Heart left ventricle (tissue), 16 donors: ENCODE measurements at regions not wholly inside any gene's neighbourhood (a gene's known extent, or its start where the extent isn't known, plus 50 kb on each side); places are given as distances from the start of the nearest gene placed in this dataset.

Source experiments
- ATAC-seq, 4 donors: fragments of 200-7000 bp; cut with Tn5 transposase; one replicate each; pipeline ENCODE4 v1.9.1; 2020 to 2022; ENCODE audit warnings: moderate library complexity in 4 of 4, mild to moderate bottlenecking in 3 of 4, moderate number of reproducible peaks in 1 of 4
- DNase-seq, 5 donors: peaks; one replicate each; pipeline ENCODE4 v3.0.0-alpha.2; 2020
- H3K27ac ChIP-seq, 12 donors: fragments of 200-600 bp; sonication (generic) in 4 of 12; one replicate each; pipeline versions ENCODE4 v1.5.0 to v1.8.0; 2016 to 2022; ENCODE audit warnings: mild to moderate bottlenecking in 2 of 12
- H3K27me3 ChIP-seq, 9 donors: fragments of 200-600 bp; sonication (generic) in 2 of 9; one replicate each; pipeline versions ENCODE4 v1.5.1 to v1.8.0; 2016 to 2022; ENCODE audit warnings: mild to moderate bottlenecking in 3 of 9
- H3K36me3 ChIP-seq, 9 donors: fragments of 200-600 bp; sonication (generic) in 2 of 9; one replicate each; pipeline versions ENCODE4 v1.5.0 to v1.8.0; 2018 to 2022; ENCODE audit warnings: mild to moderate bottlenecking in 2 of 9
- H3K4me1 ChIP-seq, 12 donors: fragments of 200-600 bp; sonication (generic) in 4 of 12; one replicate each; pipeline versions ENCODE4 v1.5.0 to v1.8.0; 2016 to 2022; ENCODE audit warnings: mild to moderate bottlenecking in 3 of 12
- H3K4me3 ChIP-seq, 12 donors: fragments of 200-600 bp; sonication (generic) in 4 of 12; one replicate each; pipeline versions ENCODE4 v1.5.0 to v1.8.0; 2017 to 2022; ENCODE audit warnings: mild to moderate bottlenecking in 9 of 12, moderate library complexity in 4 of 12
- H3K9me3 ChIP-seq, 12 donors: fragments of 200-600 bp; sonication (generic) in 4 of 12; one replicate each; pipeline versions ENCODE4 v1.5.0 to v1.8.0; 2016 to 2022; ENCODE audit warnings: mild to moderate bottlenecking in 1 of 12
- CTCF ChIP-seq, 12 donors: fragments of 200-600 bp; sonication (generic) in 4 of 12; IDR thresholded peaks; one replicate each; pipeline versions ENCODE4 v1.5.0 to v1.8.0; 2018 to 2022; ENCODE audit warnings: antibody characterized with exemption in 12 of 12, mild to moderate bottlenecking in 5 of 12
- POLR2A ChIP-seq, 2 donors: fragments of 450-650 bp; IDR thresholded peaks; one replicate each; pipeline ENCODE4 v1.6.1; 2017; ENCODE audit warnings: antibody characterized with exemption in 2 of 2, mild to moderate bottlenecking in 2 of 2, moderate library complexity in 2 of 2
- WGBS, 4 donors: extraction: QIAGEN DNeasy Blood & Tissue Kit in 2 of 4; methylation state at CpG; one replicate each; pipeline versions ENCODE4 v1.1.5 to v1.1.7; 2013 to 2018; 5-methylcytosine and 5-hydroxymethylcytosine counted together
- intact Hi-C, 10 donors: fragments of 100-400 bp; cut with DNase I; formaldehyde crosslinking; loops; one replicate each; pipeline versions ENCODE4 v1.11.1 to v1.14.2; 2022
- donor health status: ischemic (EF 13 %, LVEDD 7.1; RV severe dilation, severe dysfunction).
- donor health status: healthy with polysubstance abuse.
- donor health status: DM: no; HTN: yes; CAD: no.
- donor health status: DM: no; HTN: no; CAD: no.
- donor health status: ischemic (EF 25% LVEDD 6.9; RV normal size, moderate dysfunction).
- donor health status: ischemic (EF 25% LVEDD 5.7; RV mildly dilated, moderate dysfunction).
- donor health status: healthy.
- donor health status: DM: yes; HTN: yes; CAD: no.
- donor health status: ischemic (EF 35%, LVEDD 5.7; RV mildly dilated, moderate dysfunction).
- donor health status: nonischemic (EF 11% LVEDD 7.7; RV severe dilation, severe dysfunction).
- donor health status: DM: yes; HTN: yes; CAD: no.
- donor health status: PGD.
- donor health status: ischemic (EF 29% LVEDD 5.4; RV normal size, mild dysfunction).
- donor health status: nonischemic (EF 23%, LVEDD 6.1; RV moderate dilation, normal function).

DNA sequence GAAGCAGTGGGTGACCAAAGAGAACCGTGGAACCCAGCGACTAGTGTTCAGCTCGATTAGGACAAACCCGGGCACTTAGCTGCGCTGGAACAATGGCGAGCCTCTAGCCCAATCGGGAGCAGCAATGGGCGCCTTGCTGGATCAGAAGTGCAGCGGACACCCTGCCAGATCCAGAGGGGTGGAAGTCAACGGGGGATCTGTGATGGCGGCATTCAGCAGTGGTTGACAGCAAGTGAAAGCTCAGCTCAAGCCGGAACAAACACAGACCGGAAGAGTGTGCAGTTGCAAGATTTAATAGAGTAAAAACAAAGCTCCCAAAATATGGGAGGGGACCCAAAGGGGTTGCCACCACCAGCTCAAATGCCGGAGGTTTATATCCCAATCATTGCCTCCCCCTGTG lies 478.7 kb upstream of the REG3G start:
- WGBS, 4 donors, result 87 to 95% (median 90%) methylated on average over 10 to 14 of the region's 14 CpGs
- no peak overlapping the region for H3K27ac ChIP-seq
- DNase-seq (no peak), ATAC-seq (no peak)
- H3K36me3 ChIP-seq, result no peaks in the 10 kb centered on the region
- no peak for TF ChIP-seq CTCF (IDR thresholded peaks at IDR 0.05)
- no peak for TF ChIP-seq POLR2A (IDR thresholded peaks at IDR 0.05)
- H3K9me3 ChIP-seq, result peaks cover 0 to 21% (median 0%) of the 10 kb centered on the region in 12 donors
- no peaks in the 10 kb centered on the region for H3K27me3 ChIP-seq
- no peaks in the 10 kb centered on the region for H3K4me1 ChIP-seq
- no peak overlapping the region for H3K4me3 ChIP-seq
- intact Hi-C loops, result no loop called here

- ATAC-seq, result no peak
- no peaks in the 10 kb centered on the region for H3K4me1 ChIP-seq
- intact Hi-C loops, result no loop called here
- 77 to 82% (median 79%) methylated on average over 2 of the region's 2 CpGs for WGBS, 4 donors
- TF ChIP-seq CTCF (IDR thresholded peaks at IDR 0.05), result no peak
- no peak for TF ChIP-seq POLR2A (IDR thresholded peaks at IDR 0.05)
- DNase-seq, result no peak
- no peaks in the 10 kb centered on the region for H3K27me3 ChIP-seq
- no peak overlapping the region for H3K4me3 ChIP-seq
- H3K36me3 ChIP-seq, result no peaks in the 10 kb centered on the region
- H3K27ac ChIP-seq, result no peak overlapping the region
- peaks cover 0 to 3% (median 0%) of the 10 kb centered on the region in 12 donors for H3K9me3 ChIP-seq
Observed at GRCh38 chr2:78549766-78550165, 475.7 kb upstream of the REG3G start.

DNA sequence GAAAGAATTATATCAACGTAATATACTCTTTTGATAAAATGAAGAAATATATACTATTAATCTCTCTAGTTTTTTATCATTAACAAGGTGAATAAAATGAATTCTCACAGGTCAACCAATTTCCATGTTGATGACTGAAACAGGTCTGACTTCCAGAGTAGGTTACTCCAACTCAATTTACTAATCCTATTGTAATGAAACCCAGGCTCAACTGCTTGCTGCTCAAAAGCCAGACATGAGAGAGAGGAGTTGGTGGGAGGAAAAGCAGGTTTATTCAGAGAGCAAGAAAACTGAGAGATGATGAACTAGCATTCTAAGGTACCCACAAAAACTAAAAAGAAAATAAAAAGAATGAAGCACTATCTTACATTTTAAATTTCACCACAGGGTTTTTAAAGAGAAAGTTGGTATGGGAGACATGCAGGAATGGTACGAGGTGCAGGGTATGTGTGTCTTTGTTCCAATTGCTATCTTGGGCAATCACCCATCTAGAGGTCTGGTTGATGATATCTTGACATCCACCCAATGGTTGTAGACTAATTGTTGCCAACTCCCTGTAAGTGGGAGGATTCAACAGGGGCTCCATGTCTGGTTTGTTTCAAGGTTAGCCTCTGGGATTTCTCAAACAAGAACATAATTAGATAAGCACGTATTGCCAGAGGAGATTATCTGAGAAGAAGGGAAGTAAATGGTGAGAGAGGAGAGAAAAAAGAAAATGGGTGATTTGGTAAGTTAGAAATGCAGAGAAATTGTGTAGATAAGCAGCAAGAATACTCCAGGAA lies 471.4 kb upstream of the REG3G start:
- Histone ChIP-seq H3K36me3 (no peaks in the 10 kb centered on the region), H3K27ac (no peak overlapping the region), H3K4me3 (no peak overlapping the region), H3K9me3 (peaks cover 0 to 2% (median 0%) of the 10 kb centered on the region in 12 donors), H3K27me3 (no peaks in the 10 kb centered on the region), H3K4me1 (no peaks in the 10 kb centered on the region)
- DNase-seq (no peak), ATAC-seq (no peak)
- TF ChIP-seq POLR2A (IDR thresholded peaks at IDR 0.05), result no peak
- no peak for TF ChIP-seq CTCF (IDR thresholded peaks at IDR 0.05)
- 29 to 36% (median 32%) methylated on average over 3 of the region's 3 CpGs for WGBS, 4 donors
- intact Hi-C loops, result no loop called here

DNA sequence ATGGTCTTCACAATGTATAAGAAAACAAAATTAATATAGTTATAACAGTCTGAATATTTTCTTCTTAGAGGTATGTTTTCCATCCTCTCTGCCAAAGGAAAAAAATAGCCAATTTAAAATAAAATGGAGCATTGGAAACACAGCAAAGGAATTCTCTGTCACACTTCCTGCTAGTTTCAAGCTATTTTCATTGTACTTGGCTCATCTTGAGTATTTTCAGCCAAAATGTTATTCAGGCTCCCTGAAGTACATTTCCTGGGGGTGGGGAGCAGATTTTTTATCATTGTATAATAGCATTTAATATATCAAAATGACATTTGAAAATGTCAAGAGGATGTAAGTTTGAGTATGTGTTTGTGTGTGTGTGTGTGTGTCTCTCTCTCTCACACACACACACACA lies 463.6 kb upstream of the REG3G start:
- TF ChIP-seq CTCF (IDR thresholded peaks at IDR 0.05), result no peak
- TF ChIP-seq POLR2A (IDR thresholded peaks at IDR 0.05), result no peak
- ATAC-seq (no peak), DNase-seq (no peak)
- intact Hi-C loops, result no loop called here
- H3K4me3 ChIP-seq, result no peak overlapping the region
- no peak overlapping the region for H3K27ac ChIP-seq
- no peaks in the 10 kb centered on the region for H3K27me3 ChIP-seq
- H3K36me3 ChIP-seq, result no peaks in the 10 kb centered on the region
- H3K9me3 ChIP-seq, result no peaks in the 10 kb centered on the region
- no peaks in the 10 kb centered on the region for H3K4me1 ChIP-seq
